Lung microvascular endothelial cell (primary cell): ENCODE measurements at regions not wholly inside any gene's neighbourhood (a gene's known extent, or its start where the extent isn't known, plus 50 kb on each side); places are given as distances from the start of the nearest gene placed in this dataset.
"Not testable (repeated sequence)": the region's sequence is repeated elsewhere in the genome, so short reads cannot be mapped to it uniquely, and the experiment has no call there.

Source experiments
- DNase-seq, 2 donors: peaks; one replicate each; pipeline versions ENCODE4 v3.0.0 to v3.0.0-alpha.2; 2010; ENCODE audit warnings: low read depth in 2 of 2

DNA sequence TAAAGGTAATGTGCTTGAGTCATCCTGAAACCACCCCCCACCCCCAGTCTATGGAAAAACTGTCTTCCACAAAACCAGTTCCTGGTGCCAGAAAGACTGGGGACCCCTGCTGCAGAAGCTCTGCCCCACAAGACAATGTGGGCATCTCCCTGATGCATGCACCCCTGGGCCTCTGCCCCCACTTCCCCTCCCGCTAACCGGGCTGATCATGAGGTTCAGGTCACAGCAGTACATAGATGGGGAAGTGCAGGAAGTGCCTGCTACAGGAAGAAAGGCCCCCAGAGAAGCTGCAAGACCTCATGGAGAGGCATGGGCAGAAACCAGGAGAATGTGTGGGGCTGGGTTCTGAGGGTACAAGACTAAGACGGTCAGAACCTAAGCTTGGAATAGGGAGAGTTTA is 243.4 kb upstream of the ID2 start:
- no peak for DNase-seq

DNA sequence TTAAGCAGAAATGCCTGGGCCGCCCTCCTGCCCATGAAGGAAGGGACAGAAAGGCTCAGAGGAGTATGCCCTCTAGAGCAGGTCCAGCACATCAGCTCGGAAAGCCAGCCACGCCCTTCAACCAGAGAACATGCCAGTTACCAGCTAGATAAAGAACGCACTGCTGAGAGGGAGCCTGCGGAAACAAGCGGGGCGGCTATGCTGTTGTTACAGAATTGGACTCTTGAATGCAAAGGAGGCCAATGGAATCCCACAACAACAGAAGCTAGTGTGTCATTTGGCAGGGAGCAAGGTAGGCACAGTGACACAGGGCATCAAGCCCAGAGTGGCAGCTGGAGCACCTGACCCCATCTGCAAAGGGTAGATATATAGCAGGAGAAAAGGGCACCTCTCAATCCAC is 242.9 kb upstream of the ID2 start:
- DNase-seq: no peak

DNA sequence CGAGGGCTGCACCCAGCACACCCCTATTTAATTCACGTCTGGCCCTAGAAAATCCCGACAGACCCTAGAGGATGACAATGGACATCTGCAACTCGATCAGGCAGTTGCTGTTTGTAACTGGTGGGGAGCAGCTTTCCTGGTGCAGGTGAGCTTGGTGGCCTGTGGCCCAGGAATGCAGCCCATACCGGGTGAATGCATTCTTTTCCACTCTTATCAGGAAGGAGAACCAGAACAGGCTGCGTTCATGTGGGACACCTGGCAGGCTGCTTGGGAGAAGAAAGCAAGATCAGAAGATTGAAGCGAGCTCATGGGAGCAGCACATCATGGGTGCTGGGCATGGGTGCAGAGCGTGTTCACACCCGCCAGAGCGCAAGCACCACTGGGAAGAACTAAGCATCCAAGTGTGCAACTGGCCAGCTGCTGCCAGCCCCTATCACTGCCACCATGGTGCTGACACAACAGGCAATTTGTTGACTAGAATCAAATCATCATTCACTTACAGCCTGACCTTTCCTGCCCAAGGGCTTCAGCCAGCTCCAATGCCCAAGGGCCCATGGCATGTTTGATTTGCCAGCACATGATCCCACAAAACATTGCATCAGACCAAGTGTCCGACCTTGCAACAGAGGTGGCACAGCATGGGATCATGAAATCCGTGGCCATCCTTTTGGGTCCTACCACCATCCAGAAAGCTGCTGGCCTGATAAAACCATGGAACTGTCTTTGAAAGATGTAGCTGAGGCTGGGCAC is 241.7 kb upstream of the ID2 start:
- no peak for DNase-seq

DNA sequence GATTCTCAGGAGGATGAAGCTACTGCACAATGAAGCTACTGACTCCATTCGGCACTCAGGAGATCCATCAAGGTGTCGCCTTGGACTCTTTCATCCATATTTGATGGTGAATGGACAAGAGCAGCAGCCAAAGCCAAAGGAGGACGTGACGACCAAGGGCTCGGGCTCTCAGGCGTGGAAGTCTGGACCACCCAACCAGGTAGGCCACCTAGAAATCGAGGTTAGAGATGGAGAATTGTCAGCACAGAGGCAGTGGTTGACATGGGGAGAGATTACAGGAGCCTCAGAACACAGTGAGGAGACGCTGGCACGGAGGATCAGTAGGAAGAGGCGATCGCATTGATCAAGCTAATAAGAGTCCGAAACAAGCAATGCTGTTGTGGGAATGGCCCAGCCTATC is 240.5 kb upstream of the ID2 start:
- no peak for DNase-seq

DNA sequence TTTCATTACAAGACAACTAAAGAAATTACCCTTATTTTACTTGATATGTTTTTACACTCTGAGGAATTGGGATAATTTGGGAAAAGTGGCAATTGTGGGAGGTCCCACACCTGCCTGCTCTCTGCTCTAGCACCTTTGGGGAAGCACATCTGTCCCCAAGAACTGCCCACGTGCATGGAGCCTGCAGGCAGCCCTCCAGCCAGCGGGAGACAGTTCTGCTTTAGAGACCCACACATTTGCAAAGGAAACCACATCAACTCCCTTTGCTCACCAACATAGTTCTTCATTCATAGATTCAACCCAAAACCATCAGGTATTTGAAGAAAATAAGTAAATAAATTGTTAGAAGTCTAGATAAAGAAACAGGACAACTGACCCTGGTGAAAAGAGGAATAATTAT is 239.9 kb upstream of the ID2 start:
- DNase-seq: no peak

DNA sequence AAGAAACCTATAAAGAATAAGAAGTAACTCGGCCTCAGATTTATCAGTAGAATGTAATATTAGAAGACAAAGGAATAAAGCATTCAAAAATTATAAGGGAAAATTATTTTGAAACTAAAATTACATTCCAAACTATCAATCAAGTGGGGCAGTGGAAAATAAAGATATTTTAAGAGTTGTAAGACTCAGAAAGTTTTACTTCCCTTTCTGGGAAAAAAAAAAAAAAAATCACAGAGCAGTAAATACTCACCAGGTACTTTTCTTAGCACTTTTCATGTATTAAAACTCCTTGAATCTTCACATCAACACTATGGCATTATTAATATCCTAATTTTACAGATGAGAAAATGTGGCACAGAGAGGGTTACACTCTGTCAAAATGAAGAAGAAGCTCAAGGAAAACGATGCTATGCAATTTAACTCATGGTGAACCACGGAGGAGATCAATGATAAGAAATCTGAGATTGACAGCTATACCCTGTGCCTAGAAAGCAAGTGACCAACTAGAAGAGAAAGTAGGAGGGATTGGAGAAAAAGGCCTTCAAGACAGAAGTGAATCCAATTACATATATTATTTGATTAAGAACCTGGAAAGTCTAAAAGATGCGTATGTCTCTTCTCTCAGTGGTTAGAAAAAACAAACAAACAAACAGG is 238.9 kb upstream of the ID2 start:
- no peak for DNase-seq

DNA sequence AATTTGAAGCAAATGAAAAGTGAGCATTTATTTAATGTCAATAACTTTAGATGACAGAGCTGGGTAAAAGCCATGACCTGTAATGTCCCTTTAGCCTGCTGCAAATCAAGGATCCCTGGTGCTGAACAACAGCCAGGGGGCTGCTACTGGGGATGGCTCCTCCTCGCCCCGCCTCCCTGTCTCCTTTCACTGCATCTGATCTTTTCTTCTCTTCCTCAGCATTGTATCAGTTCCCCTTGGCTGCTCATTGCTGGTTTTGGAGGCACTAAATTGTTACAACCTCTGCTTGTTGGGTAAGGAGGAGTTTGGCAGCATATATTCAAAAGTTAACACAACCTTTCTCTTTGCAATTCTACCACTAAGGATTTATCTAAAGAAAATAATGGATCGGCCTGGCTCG is 236.3 kb upstream of the ID2 start:
- no peak for DNase-seq

DNA sequence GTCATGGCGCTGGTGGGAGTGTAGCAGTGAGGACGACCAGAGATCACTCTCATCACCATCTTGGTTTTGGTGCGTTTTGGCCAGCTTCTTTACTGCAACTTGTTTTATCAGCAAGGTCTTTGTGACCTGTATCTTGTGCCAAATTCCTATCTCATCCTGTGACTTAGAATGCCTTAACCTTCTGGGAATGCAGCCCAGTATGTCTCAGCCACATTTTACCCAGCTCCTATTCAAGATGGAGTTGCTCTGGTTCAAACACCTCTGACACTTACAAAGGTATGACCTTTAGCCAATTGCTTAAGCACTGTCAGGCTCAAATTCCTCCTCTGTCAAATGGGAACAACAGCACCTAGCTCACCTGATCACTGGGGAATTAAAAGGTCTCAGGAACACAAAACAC is 235.1 kb upstream of the ID2 start:
- DNase-seq: not testable (repeated sequence)

DNA sequence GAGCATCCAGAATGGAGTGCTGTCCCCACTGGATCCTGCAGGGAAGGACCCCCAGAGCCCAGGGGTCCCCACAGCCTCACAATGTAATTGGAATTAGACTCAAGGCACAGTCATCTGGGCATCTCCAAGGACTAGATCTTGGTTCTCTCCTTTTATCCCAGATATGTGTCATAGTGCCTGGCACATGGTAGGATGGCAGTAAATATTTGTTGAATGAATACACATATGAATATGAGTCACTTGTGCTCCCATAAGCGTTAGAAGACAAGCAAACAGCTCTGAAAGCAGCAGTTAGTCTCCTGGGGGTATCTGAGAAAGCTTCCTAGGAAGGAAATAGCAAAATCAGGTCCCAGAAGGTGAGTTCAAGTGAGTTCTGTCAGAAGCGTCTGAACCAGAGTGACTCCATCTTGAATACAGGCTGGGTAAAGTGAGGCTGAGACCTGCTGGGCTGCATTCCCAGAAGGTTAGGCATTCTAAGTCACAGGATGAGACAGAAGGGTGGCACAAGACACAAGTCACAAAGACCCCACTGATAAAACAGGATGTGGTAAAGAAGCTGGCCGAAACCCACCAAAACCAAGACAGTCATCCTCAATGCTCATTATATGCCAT is 234.1 kb upstream of the ID2 start:
- DNase-seq: no peak

DNA sequence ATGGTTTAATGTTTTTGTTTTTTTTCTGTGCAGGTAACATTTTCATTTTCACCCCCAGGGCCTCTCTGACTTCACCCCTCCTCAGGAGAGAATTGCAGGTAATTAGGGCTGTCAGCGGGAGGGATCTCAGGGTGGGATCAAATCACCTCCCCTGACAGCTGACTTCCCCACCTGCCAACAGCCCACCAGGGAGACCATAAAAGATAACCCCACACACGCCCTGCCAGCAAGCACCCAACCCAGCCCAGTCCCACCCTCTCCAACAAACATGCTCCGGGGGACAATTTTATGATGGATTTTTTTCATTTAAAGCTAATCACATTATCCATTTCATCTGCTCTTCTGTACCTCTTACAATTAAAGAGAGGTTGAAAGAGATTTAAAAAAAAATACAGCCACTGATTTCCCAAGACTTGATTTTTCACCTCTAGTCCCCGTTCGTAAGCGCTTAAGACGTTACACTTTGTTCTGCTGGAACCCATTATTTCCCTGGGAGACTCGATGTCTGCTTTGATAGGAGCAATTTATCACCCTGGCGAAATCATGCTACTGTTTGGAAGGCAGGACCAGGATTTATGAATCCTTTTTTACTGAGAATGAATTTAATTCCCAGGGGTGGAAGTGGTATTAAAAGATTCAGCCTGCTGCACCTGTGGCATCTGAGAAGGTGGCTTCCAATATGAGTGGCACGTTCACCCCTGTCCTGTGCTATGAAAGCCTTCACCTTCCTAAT is 232.9 kb upstream of the ID2 start:
- DNase-seq: no peak

DNA sequence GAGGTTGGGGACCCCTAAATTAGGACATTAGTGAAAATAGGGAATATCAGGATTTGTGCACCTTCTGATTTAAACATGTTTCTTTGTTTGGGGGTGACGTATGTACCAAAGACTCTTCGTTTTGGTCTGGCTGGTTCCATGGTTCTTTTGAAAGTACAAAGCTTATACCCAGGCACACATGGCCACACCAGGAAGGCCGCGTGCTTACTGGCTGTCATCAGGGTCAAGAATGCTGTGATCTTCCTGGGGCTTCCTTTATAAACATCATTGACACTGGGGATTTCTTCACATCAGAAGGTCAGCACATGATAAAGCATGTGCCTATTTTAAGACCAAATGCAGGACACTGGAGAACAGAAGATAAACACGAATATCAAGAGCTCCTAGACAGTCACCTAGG is 230.6 kb upstream of the ID2 start:
- no peak for DNase-seq

DNA sequence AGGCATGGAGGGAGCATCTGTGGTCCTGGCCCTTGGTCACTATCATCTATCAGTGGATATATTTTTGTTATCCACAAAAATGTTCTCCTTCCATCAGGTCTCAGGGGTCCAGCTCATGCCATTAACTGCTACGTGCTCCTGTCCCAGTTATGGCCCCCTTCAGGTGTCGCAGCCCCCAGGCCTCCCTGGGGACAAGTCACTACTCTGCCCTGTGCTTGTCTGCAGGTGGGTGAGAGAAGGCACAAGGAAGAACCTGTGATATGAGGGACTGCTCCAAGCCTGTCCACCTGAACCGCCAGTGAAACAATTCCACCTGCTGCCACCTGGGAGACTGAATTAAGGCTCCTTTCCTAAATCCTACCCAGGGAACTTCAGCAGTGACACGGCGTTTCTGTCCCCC is 229.6 kb upstream of the ID2 start:
- no peak for DNase-seq

DNA sequence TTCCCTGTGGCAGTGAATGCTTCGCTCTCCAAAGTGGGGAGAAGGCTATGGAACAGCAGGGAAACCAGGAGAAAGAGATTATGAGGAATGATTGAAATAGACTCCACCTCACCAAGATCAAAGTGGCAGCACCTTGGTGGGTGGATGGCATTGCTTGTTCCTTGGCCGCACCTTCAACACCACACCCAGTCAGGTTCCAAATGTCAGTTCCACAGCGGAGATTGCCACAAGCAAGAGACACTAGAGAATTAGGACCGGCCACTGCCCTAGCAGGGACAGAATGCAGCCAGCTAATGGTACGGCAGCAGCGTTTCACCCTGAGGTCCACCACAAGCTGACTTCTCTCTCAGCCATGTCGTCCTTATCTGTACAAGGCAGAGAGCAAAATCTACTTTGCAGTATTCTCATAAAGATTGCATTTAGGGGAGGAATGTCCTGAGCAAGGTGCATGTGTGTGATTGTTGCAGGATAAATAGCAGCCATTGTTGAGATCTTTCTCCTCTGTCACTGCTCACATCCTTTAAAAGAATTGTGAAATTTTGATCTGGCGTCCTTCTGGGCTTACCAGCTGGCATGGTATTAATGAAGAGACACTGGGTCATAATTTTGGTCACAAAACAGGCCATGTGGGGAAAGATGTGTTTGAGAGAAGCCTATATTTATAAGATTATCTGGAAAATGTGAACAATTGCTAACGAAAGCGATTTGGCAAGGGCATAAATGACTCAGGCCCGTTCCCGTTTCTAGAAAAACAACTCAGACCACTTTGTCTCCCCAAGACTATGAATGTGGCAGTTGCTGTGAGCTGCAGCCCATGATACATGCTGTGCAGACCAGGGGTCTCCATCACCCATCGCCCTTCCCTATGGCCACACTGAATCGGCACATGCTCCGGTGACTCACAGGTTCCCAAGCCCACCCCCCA is 228.6 kb upstream of the ID2 start:
- DNase-seq: no peak

DNA sequence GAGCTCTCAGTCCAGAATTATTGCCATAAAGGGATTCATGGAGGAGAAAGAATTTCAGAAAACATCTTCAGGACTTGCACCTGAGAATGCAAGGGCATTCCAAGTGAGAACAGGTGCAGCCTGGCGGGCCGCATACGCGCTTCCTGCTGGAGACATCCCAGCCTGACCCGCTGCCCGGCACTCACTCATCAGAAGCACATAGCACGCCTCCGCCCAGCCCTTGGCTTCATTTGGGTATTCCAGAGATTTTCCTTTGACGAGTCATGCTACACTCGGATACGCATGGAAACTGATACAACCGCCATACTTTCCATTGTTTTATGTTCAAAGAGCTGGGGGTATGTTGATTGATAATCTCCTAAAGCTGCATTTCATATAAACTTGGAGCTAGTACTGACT is 228.0 kb upstream of the ID2 start:
- DNase-seq: no peak

DNA sequence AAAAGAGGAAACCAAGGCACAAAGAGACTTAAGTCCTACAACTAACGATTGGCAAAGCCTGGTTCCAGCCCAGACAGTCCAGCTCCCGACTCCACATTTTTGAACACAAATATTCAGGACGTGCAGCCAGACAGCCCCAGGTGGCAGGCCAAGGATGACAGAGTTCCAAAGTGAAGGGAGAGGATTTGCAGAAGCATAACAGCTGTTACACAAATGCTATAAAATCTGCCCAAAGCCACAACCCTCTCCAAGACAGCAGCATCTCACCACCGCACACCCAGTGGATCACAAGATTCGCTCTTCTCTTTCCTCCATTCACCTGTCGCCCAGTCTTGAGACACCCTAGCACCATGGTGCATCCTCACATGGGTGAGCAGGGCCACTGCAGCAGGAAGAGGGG is 227.1 kb upstream of the ID2 start:
- DNase-seq: no peak

DNA sequence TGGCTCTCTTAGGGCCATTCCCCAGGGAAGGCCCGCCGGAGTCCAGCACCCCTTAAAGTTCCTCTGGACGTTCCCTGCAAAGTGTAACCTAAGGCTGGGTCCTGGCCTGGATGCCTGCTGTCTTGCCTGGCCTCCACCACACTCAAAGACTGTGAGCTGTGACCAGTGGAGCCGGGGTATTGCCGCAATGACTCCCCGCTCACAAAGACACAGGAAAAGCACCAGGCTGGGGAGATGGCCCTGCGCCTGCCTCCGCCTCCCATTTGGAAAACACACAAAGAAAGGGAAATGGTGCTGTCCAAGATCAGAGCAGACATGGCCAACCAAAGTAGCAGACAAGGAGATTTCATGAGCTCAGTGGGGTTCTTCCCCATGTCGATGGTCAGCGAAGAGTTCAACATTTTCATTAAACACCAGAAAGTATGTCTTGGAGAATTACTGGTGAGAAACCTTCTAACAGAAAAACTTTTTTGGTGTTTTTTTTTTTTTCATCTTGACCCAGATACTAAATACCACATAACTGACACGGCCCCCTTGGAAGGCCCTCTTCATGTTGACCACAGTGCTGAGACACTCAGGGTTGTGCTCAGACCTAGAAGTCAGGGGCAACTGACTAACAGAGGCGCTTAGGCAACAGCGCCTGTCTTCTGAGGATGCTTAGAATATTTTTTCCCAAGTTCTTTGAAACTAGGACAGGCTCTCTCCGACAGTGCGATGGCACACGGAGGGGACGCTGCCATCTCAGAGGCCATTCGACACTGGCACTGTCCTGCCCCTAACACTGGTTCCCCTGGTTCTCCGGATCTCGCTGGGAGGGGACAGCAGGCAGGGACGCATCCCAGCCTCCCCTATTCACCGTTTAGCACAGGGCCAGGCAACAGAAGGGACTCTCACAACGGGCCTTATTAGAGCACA is 226.4 kb upstream of the ID2 start:
- DNase-seq: no peak

DNA sequence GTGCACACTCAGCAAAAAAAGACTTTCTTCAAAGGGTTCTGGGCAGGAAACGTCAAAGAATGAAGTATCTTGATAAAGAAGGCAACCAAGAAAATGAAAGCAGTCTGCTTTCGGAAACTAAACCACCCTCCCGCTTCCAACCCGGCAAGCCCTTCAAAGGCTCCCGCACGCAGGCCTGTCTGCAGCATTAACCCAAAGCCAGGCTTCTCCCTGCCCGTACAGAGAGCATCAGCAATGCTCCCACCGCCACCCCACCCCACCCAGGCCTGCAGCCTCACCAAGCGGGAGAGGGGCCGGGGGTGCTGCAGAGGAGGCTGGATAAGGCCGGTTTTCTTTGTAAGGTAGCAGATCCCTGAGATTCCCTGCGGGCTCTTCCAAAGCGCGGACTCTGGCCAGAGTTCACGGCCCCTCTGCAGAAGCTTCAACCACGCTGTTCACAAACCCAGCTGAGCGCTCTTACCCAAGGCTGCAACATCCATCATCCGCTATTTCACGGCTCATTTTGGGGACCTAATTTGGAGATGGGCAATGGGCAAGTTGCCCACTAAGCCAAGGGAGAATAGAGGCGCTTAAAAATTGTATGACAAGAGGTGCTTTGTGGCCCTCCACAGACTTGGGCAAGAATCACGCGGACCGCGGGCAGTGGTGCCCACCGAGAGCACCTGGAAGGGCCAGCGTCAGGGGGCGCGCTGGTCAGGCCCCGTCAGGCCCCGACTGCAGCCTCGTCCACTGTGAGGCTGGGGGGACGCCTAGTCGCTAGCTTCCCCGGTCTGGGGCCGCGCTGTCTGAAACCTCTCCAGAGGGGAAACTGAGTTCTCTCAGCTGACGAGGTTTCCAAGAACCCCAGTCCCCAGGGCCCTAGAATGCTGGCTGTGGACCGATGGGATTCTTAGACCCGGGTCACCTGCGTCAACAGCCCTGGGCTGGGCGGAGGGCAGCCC is 225.4 kb upstream of the ID2 start:
- no peak for DNase-seq

DNA sequence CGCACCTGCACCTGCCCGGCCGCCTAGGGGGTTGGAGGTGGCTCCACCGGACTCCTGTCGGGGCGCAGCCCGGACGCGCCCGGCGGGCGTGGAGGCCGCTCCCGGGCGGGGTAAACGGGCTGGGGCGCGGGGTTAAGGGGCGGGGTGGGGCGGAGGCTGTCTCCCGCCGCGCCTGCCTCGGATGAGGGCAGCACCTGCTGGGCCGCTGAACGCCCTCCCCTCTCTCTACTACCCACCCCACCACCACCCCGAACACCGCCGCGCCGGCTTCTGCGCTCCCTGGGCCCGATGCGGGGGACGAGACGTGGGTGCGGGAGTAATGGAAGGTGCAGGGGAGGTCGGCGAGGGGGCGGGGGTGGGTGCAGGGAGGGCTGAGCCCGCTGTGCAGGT is 224.8 kb upstream of the ID2 start:
- DNase-seq: no peak
